ENCODE measurements at regions not wholly inside any gene's neighbourhood (a gene's known extent, or its start where the extent isn't known, plus 50 kb on each side); places are given as distances from the start of the nearest gene placed in this dataset.

GRCh38 chr13:21929400-21929799 lies 258.5 kb downstream of the FGF9 start:
- Mint-ChIP-seq H3K36me3 (ENCODE audit: low read depth) (no peaks in the 10 kb centered on the region), H3K27ac (ENCODE audit: unreplicated experiment) (no peak overlapping the region), H3K27me3 (ENCODE audit: low read depth) (no peaks in the 10 kb centered on the region), H3K4me1 (peaks cover 6% of the 10 kb centered on the region), H3K4me3 (no peak overlapping the region), H3K9me3 (peaks cover 6% of the 10 kb centered on the region)
- no peak for TF ChIP-seq CTCF (conservative IDR thresholded peaks at IDR 0.05)
- DNase-seq (ENCODE audit: low read depth, low spot score) = no peak

- no peaks in the 10 kb centered on the region for H3K36me3 Mint-ChIP-seq (ENCODE audit: low read depth)
- H3K9me3 Mint-ChIP-seq = peaks cover 3% of the 10 kb centered on the region
- no peak overlapping the region for H3K4me3 Mint-ChIP-seq
- peaks cover 6% of the 10 kb centered on the region for H3K4me1 Mint-ChIP-seq
- H3K27ac Mint-ChIP-seq (ENCODE audit: unreplicated experiment) = no peak overlapping the region
- DNase-seq (ENCODE audit: low read depth, low spot score) = no peak
- TF ChIP-seq CTCF (conservative IDR thresholded peaks at IDR 0.05) = no peak
- no peaks in the 10 kb centered on the region for H3K27me3 Mint-ChIP-seq (ENCODE audit: low read depth)
Observed at GRCh38 chr13:21930536-21930935, 259.7 kb downstream of the FGF9 start.

- H3K9me3 Mint-ChIP-seq = no peaks in the 10 kb centered on the region
- no peaks in the 10 kb centered on the region for H3K36me3 Mint-ChIP-seq (ENCODE audit: low read depth)
- no peak overlapping the region for H3K27ac Mint-ChIP-seq (ENCODE audit: unreplicated experiment)
- no peak for DNase-seq (ENCODE audit: low read depth, low spot score)
- H3K4me3 Mint-ChIP-seq = no peak overlapping the region
- no peaks in the 10 kb centered on the region for H3K27me3 Mint-ChIP-seq (ENCODE audit: low read depth)
- TF ChIP-seq CTCF (conservative IDR thresholded peaks at IDR 0.05) = no peak
- H3K4me1 Mint-ChIP-seq = peaks cover 6% of the 10 kb centered on the region
Observed at GRCh38 chr13:21932578-21932977, 261.7 kb downstream of the FGF9 start.

GRCh38 chr13:21932996-21933395 lies 262.1 kb downstream of the FGF9 start:
- H3K9me3 Mint-ChIP-seq = no peaks in the 10 kb centered on the region
- no peak for TF ChIP-seq CTCF (conservative IDR thresholded peaks at IDR 0.05)
- H3K4me1 Mint-ChIP-seq = peaks cover 6% of the 10 kb centered on the region
- H3K36me3 Mint-ChIP-seq (ENCODE audit: low read depth) = no peaks in the 10 kb centered on the region
- DNase-seq (ENCODE audit: low read depth, low spot score) = no peak
- no peak overlapping the region for H3K27ac Mint-ChIP-seq (ENCODE audit: unreplicated experiment)
- no peak overlapping the region for H3K4me3 Mint-ChIP-seq
- H3K27me3 Mint-ChIP-seq (ENCODE audit: low read depth) = no peaks in the 10 kb centered on the region

- Mint-ChIP-seq H3K27ac (ENCODE audit: unreplicated experiment) (no peak overlapping the region), H3K27me3 (ENCODE audit: low read depth) (no peaks in the 10 kb centered on the region), H3K4me3 (no peak overlapping the region), H3K4me1 (peaks cover 6% of the 10 kb centered on the region), H3K36me3 (ENCODE audit: low read depth) (no peaks in the 10 kb centered on the region), H3K9me3 (no peaks in the 10 kb centered on the region)
- no peak for TF ChIP-seq CTCF (conservative IDR thresholded peaks at IDR 0.05)
- DNase-seq (ENCODE audit: low read depth, low spot score) = no peak
Observed at GRCh38 chr13:21934284-21934683, 263.4 kb downstream of the FGF9 start.

GRCh38 chr13:21936674-21937073 lies 265.8 kb downstream of the FGF9 start:
- no peak for DNase-seq (ENCODE audit: low read depth, low spot score)
- TF ChIP-seq CTCF (conservative IDR thresholded peaks at IDR 0.05) = no peak
- Mint-ChIP-seq H3K9me3 (no peaks in the 10 kb centered on the region), H3K36me3 (ENCODE audit: low read depth) (no peaks in the 10 kb centered on the region), H3K27ac (ENCODE audit: unreplicated experiment) (no peak overlapping the region), H3K27me3 (ENCODE audit: low read depth) (no peaks in the 10 kb centered on the region), H3K4me1 (peaks cover 1% of the 10 kb centered on the region), H3K4me3 (no peak overlapping the region)
